ENCODE measurements at regions not wholly inside any gene's neighbourhood (a gene's known extent, or its start where the extent isn't known, plus 50 kb on each side); places are given as distances from the start of the nearest gene placed in this dataset.
"Not testable (repeated sequence)": the region's sequence is repeated elsewhere in the genome, so short reads cannot be mapped to it uniquely, and the experiment has no call there.

GRCh38 chr6:86791476-86791875 is 145.9 kb upstream of the HTR1E start:
- H3K4me3 ChIP-seq (ENCODE audit: low read length): no peak overlapping the region
- no peak for DNase-seq (ENCODE audit: low read depth)
- no peak for TF ChIP-seq CTCF (IDR thresholded peaks at IDR 0.05; ENCODE audit: insufficient read depth, low read depth, low read length, missing control alignments)

- H3K4me3 ChIP-seq (ENCODE audit: low read length): no peak overlapping the region
- peak; percentile 3 for DNase-seq (ENCODE audit: low read depth)
- no peak for TF ChIP-seq CTCF (IDR thresholded peaks at IDR 0.05; ENCODE audit: insufficient read depth, low read depth, low read length, missing control alignments)
Measured at GRCh38 chr6:86789779-86790411, 147.4 kb upstream of the HTR1E start.

GRCh38 chr6:86782328-86782727 is 155.0 kb upstream of the HTR1E start:
- H3K4me3 ChIP-seq (ENCODE audit: low read length): no peak overlapping the region
- DNase-seq (ENCODE audit: low read depth): no peak
- TF ChIP-seq CTCF (IDR thresholded peaks at IDR 0.05; ENCODE audit: insufficient read depth, low read depth, low read length, missing control alignments): no peak

GRCh38 chr6:86780923-86781322 is 156.4 kb upstream of the HTR1E start:
- no peak for TF ChIP-seq CTCF (IDR thresholded peaks at IDR 0.05; ENCODE audit: insufficient read depth, low read depth, low read length, missing control alignments)
- no peak overlapping the region for H3K4me3 ChIP-seq (ENCODE audit: low read length)
- no peak for DNase-seq (ENCODE audit: low read depth)

GRCh38 chr6:86775893-86776292 is 161.4 kb upstream of the HTR1E start:
- no peak overlapping the region for H3K4me3 ChIP-seq (ENCODE audit: low read length)
- TF ChIP-seq CTCF (IDR thresholded peaks at IDR 0.05; ENCODE audit: insufficient read depth, low read depth, low read length, missing control alignments): no peak
- DNase-seq (ENCODE audit: low read depth): no peak

GRCh38 chr6:86765211-86765610 is 172.1 kb upstream of the HTR1E start:
- DNase-seq (ENCODE audit: low read depth): no peak
- H3K4me3 ChIP-seq (ENCODE audit: low read length): no peak overlapping the region
- no peak for TF ChIP-seq CTCF (IDR thresholded peaks at IDR 0.05; ENCODE audit: insufficient read depth, low read depth, low read length, missing control alignments)

GRCh38 chr6:86759953-86760352 is 177.4 kb upstream of the HTR1E start:
- H3K4me3 ChIP-seq (ENCODE audit: low read length); DNase-seq (ENCODE audit: low read depth): not testable (repeated sequence)

Measured in epithelial cell of esophagus (primary cell).